RCC 7860 (cell line): ENCODE measurements at regions not wholly inside any gene's neighbourhood (a gene's known extent, or its start where the extent isn't known, plus 50 kb on each side); places are given as distances from the start of the nearest gene placed in this dataset.
"Not testable (repeated sequence)": the region's sequence is repeated elsewhere in the genome, so short reads cannot be mapped to it uniquely, and the experiment has no call there.

Source experiments
- DNase-seq: peaks from one replicate; pipeline ENCODE4 v3.0.0-alpha.2; 2015; ENCODE audit warnings: low spot score
- FAIRE-seq: peaks from 2 replicates; lab custom pipeline; 2012; peaks lifted over from hg19 to GRCh38; lab: Jason Lieb, UNC

GRCh38 chr5:38675443-38675842 is 119.0 kb upstream of the LIFR start:
- no peak for FAIRE-seq
- DNase-seq = no peak

- DNase-seq = no peak
- no peak for FAIRE-seq
Measured at GRCh38 chr5:38677636-38678035, 121.2 kb upstream of the LIFR start.

- FAIRE-seq (no peak), DNase-seq (no peak)
Measured at GRCh38 chr5:38678076-38678475, 121.6 kb upstream of the LIFR start.

- DNase-seq, FAIRE-seq: not testable (repeated sequence)
Measured at GRCh38 chr5:38678697-38679096, 122.3 kb upstream of the LIFR start.

GRCh38 chr5:38680094-38680825 is 123.8 kb upstream of the LIFR start:
- FAIRE-seq (no peak), DNase-seq (no peak)

- DNase-seq = no peak
- FAIRE-seq = no peak
Measured at GRCh38 chr5:38681029-38681706, 124.7 kb upstream of the LIFR start.

- DNase-seq (no peak), FAIRE-seq (no peak)
Measured at GRCh38 chr5:38681966-38682365, 125.5 kb upstream of the LIFR start.

- DNase-seq (no peak), FAIRE-seq (no peak)
Measured at GRCh38 chr5:38686658-38687057, 130.2 kb upstream of the LIFR start.

GRCh38 chr5:38692346-38692745 is 135.9 kb upstream of the LIFR start:
- DNase-seq (no peak), FAIRE-seq (no peak)

GRCh38 chr5:38692781-38693527 is 136.5 kb upstream of the LIFR start:
- DNase-seq (no peak), FAIRE-seq (no peak)

GRCh38 chr5:38695021-38695958 is 138.8 kb upstream of the LIFR start:
- no peak for DNase-seq
- no peak for FAIRE-seq

GRCh38 chr5:38697013-38697412 is 140.6 kb upstream of the LIFR start:
- no peak for FAIRE-seq
- no peak for DNase-seq

- not testable (repeated sequence) for DNase-seq, FAIRE-seq
Measured at GRCh38 chr5:38705529-38705928, 140.3 kb upstream of the OSMR start.

- no peak for FAIRE-seq
- DNase-seq = no peak
Measured at GRCh38 chr5:38706376-38706775, 139.4 kb upstream of the OSMR start.

- FAIRE-seq = no peak
Measured at GRCh38 chr5:38707352-38708210, 138.2 kb upstream of the OSMR start.

GRCh38 chr5:38709678-38710306 is 136.0 kb upstream of the OSMR start:
- no peak for DNase-seq
- no peak for FAIRE-seq

More at GRCh38 chr5:38707352-38708210, 138.2 kb upstream of the OSMR start:
- no peak for DNase-seq

- DNase-seq (no peak), FAIRE-seq (no peak)
Measured at GRCh38 chr5:38710627-38711026, 135.2 kb upstream of the OSMR start.

GRCh38 chr5:38712391-38712790 is 133.4 kb upstream of the OSMR start:
- DNase-seq = no peak
- no peak for FAIRE-seq

GRCh38 chr5:38714240-38714639 is 131.6 kb upstream of the OSMR start:
- DNase-seq (no peak), FAIRE-seq (no peak)
